Thyroid gland (tissue), 4 donors: ENCODE measurements at regions not wholly inside any gene's neighbourhood (a gene's known extent, or its start where the extent isn't known, plus 50 kb on each side); places are given as distances from the start of the nearest gene placed in this dataset.

ENCODE experiments used
- DNase-seq, 2 donors: peaks; one replicate each; pipeline ENCODE4 v3.0.0-alpha.2; 2019
- H3K27ac ChIP-seq, 3 donors: fragments of 200-600 bp; sonication (generic); 1 replicate in 2 of 3; 2 replicates in 1 of 3; pipeline ENCODE4 v1.5.1; 2016 to 2019; ENCODE audit warnings: mild to moderate bottlenecking in 1 of 3, moderate library complexity in 1 of 3
- H3K27me3 ChIP-seq: fragments of 200-600 bp; sonication (generic); one replicate; pipeline ENCODE4 v1.5.1; 2019
- H3K36me3 ChIP-seq, 2 donors: fragments of 200-600 bp; sonication (generic); one replicate each; pipeline ENCODE4 v1.5.1; 2016 to 2019
- H3K4me1 ChIP-seq, 2 donors: fragments of 200-600 bp; sonication (generic); one replicate each; pipeline ENCODE4 v1.5.1; 2017 to 2019
- H3K4me3 ChIP-seq, 3 donors: fragments of 200-600 bp; sonication (generic); replicated peaks in 1 of 3; 1 replicate in 2 of 3; 2 replicates in 1 of 3; pipeline ENCODE4 v1.5.1; 2016; ENCODE audit warnings: mild to moderate bottlenecking in 1 of 3
- H3K9me3 ChIP-seq: fragments of 200-600 bp; sonication (generic); one replicate; pipeline ENCODE4 v1.5.1; 2017
- POLR2A ChIP-seq, 2 donors: fragments of 450-650 bp; IDR thresholded peaks; one replicate each; pipeline ENCODE4 v1.6.1; 2017; ENCODE audit warnings: antibody characterized with exemption in 2 of 2, mild to moderate bottlenecking in 2 of 2, moderate library complexity in 1 of 2
- whole genome bisulfite sequencing, 2 donors: methylation state at CpG; one replicate each; pipeline ENCODE4 v1.1.5; 2017; 5-methylcytosine and 5-hydroxymethylcytosine counted together
- intact Hi-C: fragments of 100-400 bp; cut with DNase I; formaldehyde crosslinking; loops from one replicate; pipeline ENCODE4 v1.15.1; 2023
- TF ChIP-seq, protein P1 (sequence below), 6 experiments: fragments of 200-600 bp in 3 of 6; fragments of 450-650 bp in 3 of 6; sonication (generic) in 3 of 6; IDR thresholded peaks; one replicate each; pipeline ENCODE4 v1.5.1; 2016 to 2019; ENCODE audit warnings: antibody characterized with exemption in 6 of 6, mild to moderate bottlenecking in 2 of 6, inconsistent platforms in 1 of 6, moderate library complexity in 1 of 6

GRCh38 chr4:123485601-123486000 is 89.0 kb downstream of the SPRY1 start:
- H3K9me3 ChIP-seq: no peaks in the 10 kb centered on the region
- 79 to 80% methylated on average over 1 of the region's 1 CpG for WGBS, 2 donors

DNA sequence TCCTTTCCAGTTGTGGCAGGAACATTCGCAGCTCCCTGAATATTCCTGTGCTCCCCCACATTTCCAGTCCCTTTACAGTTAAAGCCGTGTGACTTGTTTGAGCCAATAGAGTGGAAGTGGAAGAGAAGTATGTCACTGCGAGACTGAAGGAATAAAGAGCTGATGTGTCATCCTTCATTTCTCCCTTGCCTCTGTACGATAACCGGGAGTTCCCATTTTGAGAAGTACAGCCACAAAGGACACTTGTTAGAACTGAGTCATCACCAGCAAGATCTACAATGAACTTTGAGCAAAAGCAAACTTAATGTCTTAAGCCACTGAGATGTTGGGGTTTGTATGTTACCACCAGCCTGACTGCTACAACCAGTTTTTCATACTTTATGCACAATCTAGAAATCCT is 92.3 kb downstream of the SPRY1 start:
- 69 to 78% methylated on average over 5 of the region's 5 CpGs for WGBS, 2 donors
- no peak overlapping the region for H3K4me3 ChIP-seq
- DNase-seq: no peak
- TF ChIP-seq POLR2A (IDR thresholded peaks at IDR 0.05): no peak
- TF ChIP-seq, protein P1, sequence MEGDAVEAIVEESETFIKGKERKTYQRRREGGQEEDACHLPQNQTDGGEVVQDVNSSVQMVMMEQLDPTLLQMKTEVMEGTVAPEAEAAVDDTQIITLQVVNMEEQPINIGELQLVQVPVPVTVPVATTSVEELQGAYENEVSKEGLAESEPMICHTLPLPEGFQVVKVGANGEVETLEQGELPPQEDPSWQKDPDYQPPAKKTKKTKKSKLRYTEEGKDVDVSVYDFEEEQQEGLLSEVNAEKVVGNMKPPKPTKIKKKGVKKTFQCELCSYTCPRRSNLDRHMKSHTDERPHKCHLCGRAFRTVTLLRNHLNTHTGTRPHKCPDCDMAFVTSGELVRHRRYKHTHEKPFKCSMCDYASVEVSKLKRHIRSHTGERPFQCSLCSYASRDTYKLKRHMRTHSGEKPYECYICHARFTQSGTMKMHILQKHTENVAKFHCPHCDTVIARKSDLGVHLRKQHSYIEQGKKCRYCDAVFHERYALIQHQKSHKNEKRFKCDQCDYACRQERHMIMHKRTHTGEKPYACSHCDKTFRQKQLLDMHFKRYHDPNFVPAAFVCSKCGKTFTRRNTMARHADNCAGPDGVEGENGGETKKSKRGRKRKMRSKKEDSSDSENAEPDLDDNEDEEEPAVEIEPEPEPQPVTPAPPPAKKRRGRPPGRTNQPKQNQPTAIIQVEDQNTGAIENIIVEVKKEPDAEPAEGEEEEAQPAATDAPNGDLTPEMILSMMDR (IDR thresholded peaks at IDR 0.05): no peak
- H3K36me3 ChIP-seq: no peaks in the 10 kb centered on the region
- no peak overlapping the region for H3K27ac ChIP-seq
- no peaks in the 10 kb centered on the region for H3K27me3 ChIP-seq
- intact Hi-C loops: no loop called here
- H3K4me1 ChIP-seq: no peaks in the 10 kb centered on the region
- no peaks in the 10 kb centered on the region for H3K9me3 ChIP-seq

More at GRCh38 chr4:123485601-123486000, 89.0 kb downstream of the SPRY1 start:
- no peak for TF ChIP-seq POLR2A (IDR thresholded peaks at IDR 0.05)
- TF ChIP-seq, protein P1 (IDR thresholded peaks at IDR 0.05): no peak
- Histone ChIP-seq H3K4me1 (no peaks in the 10 kb centered on the region), H3K27me3 (no peaks in the 10 kb centered on the region), H3K27ac (no peak overlapping the region), H3K36me3 (no peaks in the 10 kb centered on the region), H3K4me3 (no peak overlapping the region)
- DNase-seq: no peak
- intact Hi-C loops: no loop called here

- no peaks in the 10 kb centered on the region for H3K36me3 ChIP-seq
- H3K27ac ChIP-seq: no peak overlapping the region
- no peak for TF ChIP-seq POLR2A (IDR thresholded peaks at IDR 0.05)
- TF ChIP-seq, protein P1 (IDR thresholded peaks at IDR 0.05): no peak
- DNase-seq: no peak
- intact Hi-C loops: no loop called here
- no peaks in the 10 kb centered on the region for H3K4me1 ChIP-seq
- no peak overlapping the region for H3K4me3 ChIP-seq
- no peaks in the 10 kb centered on the region for H3K27me3 ChIP-seq
- 93 to 96% methylated on average over 2 of the region's 2 CpGs for WGBS, 2 donors
- no peaks in the 10 kb centered on the region for H3K9me3 ChIP-seq
These were observed 98.9 kb downstream of the SPRY1 start for GRCh38 chr4:123495530-123495929.

GRCh38 chr4:123496421-123496820 is 99.8 kb downstream of the SPRY1 start:
- Histone ChIP-seq H3K27me3 (no peaks in the 10 kb centered on the region), H3K27ac (no peak overlapping the region), H3K9me3 (no peaks in the 10 kb centered on the region), H3K4me3 (no peak overlapping the region), H3K36me3 (no peaks in the 10 kb centered on the region), H3K4me1 (no peaks in the 10 kb centered on the region)
- no peak for DNase-seq
- intact Hi-C loops: no loop called here
- TF ChIP-seq, protein P1 (IDR thresholded peaks at IDR 0.05): no peak
- TF ChIP-seq POLR2A (IDR thresholded peaks at IDR 0.05): no peak
- WGBS, 2 donors: 90 to 92% methylated on average over 4 of the region's 4 CpGs

DNA sequence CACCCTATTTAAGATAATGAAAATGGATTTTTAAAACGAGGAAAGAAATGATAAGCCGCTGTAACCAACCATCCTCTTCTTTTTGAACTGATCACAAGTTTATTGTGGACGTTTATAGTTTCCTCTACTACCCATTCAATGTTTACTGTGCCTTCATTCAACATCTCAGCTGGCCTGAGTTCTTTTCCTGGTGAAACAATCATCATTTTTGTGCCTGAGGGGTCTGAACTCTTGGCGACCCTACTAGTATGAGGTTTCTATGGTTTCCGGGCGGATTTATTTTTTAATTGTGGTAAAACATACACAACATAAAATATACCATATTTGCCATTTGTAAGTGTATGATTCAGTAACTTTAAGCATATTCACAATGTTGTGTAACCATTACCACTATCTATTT is 100.7 kb downstream of the SPRY1 start:
- Histone ChIP-seq H3K4me1 (no peaks in the 10 kb centered on the region), H3K27me3 (no peaks in the 10 kb centered on the region), H3K4me3 (no peak overlapping the region), H3K27ac (no peak overlapping the region), H3K36me3 (no peaks in the 10 kb centered on the region), H3K9me3 (no peaks in the 10 kb centered on the region)
- DNase-seq: no peak
- TF ChIP-seq, protein P1 (IDR thresholded peaks at IDR 0.05): no peak
- TF ChIP-seq POLR2A (IDR thresholded peaks at IDR 0.05): no peak
- 88 to 92% methylated on average over 6 of the region's 6 CpGs for WGBS, 2 donors
- intact Hi-C loops: no loop called here
